ENCODE measurements at regions not wholly inside any gene's neighbourhood (a gene's known extent, or its start where the extent isn't known, plus 50 kb on each side); places are given as distances from the start of the nearest gene placed in this dataset.

DNA sequence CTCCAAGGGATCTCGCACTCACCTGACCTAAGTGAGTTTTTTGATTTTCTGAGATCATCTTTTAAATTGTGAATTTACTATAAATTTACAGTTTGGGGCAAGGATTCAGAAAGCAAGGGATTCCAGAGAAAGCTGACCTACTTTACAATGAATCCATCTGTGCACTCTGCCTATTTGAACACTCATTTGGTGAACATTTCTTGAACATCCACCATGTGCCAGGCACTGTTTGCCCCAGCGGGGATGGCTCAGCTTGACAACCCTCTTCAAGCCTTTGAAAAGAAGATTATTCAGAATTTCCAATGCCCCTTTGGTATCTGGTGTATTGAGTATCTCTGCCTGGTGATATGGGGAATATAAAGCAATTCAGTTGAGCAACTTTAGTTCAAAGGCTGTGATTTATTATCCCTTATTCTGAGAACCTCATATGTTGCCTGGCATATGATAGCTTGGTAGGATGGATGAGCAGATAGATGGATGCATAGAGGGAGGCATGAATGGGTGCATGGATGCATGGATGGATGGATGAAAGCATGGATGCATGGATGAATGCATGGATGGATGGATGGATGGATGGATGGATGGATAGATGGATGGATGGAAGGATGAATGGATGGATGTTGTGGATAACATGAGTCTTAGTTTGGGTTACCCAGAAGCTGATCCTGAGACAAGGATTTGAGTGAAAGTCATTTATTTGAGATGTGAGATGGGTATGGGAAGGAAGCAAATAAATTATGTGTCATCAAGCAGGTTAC lies 149.7 kb upstream of the ZNF366 start:
- H3K4me3 ChIP-seq (ENCODE audit: low read depth in 1 of 5, low read length in 5 of 5) = no peak overlapping the region
- H3K4me1 ChIP-seq (ENCODE audit: control insufficient read depth in 5 of 5, insufficient read depth in 5 of 5, low read length in 5 of 5) = no peaks in the 10 kb centered on the region
- no peaks in the 10 kb centered on the region for H3K27me3 ChIP-seq (ENCODE audit: control insufficient read depth in 5 of 5, insufficient read depth in 4 of 5, low read length in 5 of 5)
- no peak overlapping the region for H3K27ac ChIP-seq (ENCODE audit: low read depth, low read length)
- no peaks in the 10 kb centered on the region for H3K36me3 ChIP-seq (ENCODE audit: control insufficient read depth in 5 of 5, insufficient read depth in 5 of 5, low read length in 5 of 5)
- no peaks in the 10 kb centered on the region for H3K9me3 ChIP-seq (ENCODE audit: control insufficient read depth in 5 of 5, low read length in 5 of 5)
- no peak overlapping the region for H3K9ac ChIP-seq (ENCODE audit: low read length in 5 of 5)

DNA sequence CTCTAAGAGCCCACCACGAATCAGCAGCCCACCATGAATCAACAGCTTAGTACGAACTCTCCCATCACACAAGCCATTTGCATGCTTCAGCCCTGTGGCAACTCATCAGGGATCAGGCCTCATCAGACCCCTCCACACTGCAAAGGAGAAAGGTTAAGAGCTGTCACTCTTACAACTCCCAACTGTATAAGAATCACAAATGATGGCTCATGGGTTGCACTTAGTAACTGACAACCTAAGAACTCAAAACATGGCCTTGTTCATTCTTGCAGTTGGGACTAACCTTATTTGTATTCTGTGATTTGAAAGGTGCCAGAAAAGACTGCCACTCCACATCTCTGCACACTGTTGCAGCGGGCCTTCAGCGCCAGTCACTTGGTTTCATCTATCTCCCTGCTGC lies 149.1 kb upstream of the ZNF366 start:
- Histone ChIP-seq H3K27ac (ENCODE audit: low read depth, low read length) (no peak overlapping the region), H3K36me3 (ENCODE audit: control insufficient read depth in 5 of 5, insufficient read depth in 5 of 5, low read length in 5 of 5) (no peaks in the 10 kb centered on the region)

DNA sequence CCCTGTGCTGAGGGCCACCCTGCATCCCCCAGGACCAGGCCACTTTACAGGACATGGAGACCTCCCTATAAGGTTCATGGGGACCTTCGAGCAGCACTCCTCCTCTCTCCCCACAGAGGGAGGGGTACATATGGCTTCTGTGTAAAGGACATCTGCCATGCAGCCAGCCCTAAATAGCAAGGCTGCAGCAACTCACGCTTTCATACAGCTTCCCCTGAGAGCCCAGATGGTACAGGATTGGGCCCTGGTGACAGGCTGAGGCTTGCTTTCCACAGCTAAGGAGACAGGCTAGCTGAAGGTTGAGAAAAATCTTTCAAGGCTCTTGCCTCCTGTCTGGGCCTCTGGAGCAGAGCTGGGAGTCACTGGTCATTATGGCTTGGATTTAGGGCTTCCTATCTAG lies 147.0 kb upstream of the ZNF366 start:
- no peaks in the 10 kb centered on the region for H3K9me3 ChIP-seq (ENCODE audit: control insufficient read depth in 5 of 5, low read length in 5 of 5)
- no peak overlapping the region for H3K27ac ChIP-seq (ENCODE audit: low read depth, low read length)
- no peaks in the 10 kb centered on the region for H3K4me1 ChIP-seq (ENCODE audit: control insufficient read depth in 5 of 5, insufficient read depth in 5 of 5, low read length in 5 of 5)
- H3K9ac ChIP-seq (ENCODE audit: low read length in 5 of 5) = no peak overlapping the region
- H3K27me3 ChIP-seq (ENCODE audit: control insufficient read depth in 5 of 5, insufficient read depth in 4 of 5, low read length in 5 of 5) = no peaks in the 10 kb centered on the region
- H3K4me3 ChIP-seq (ENCODE audit: low read depth in 1 of 5, low read length in 5 of 5) = no peak overlapping the region
- H3K36me3 ChIP-seq (ENCODE audit: control insufficient read depth in 5 of 5, insufficient read depth in 5 of 5, low read length in 5 of 5) = no peaks in the 10 kb centered on the region

More for the DNA sequence above, 149.1 kb upstream of the ZNF366 start:
- H3K27me3 ChIP-seq (ENCODE audit: control insufficient read depth in 5 of 5, insufficient read depth in 4 of 5, low read length in 5 of 5) = no peaks in the 10 kb centered on the region
- no peak overlapping the region for H3K9ac ChIP-seq (ENCODE audit: low read length in 5 of 5)
- H3K9me3 ChIP-seq (ENCODE audit: control insufficient read depth in 5 of 5, low read length in 5 of 5) = no peaks in the 10 kb centered on the region
- no peak overlapping the region for H3K4me3 ChIP-seq (ENCODE audit: low read depth in 1 of 5, low read length in 5 of 5)
- no peaks in the 10 kb centered on the region for H3K4me1 ChIP-seq (ENCODE audit: control insufficient read depth in 5 of 5, insufficient read depth in 5 of 5, low read length in 5 of 5)

DNA sequence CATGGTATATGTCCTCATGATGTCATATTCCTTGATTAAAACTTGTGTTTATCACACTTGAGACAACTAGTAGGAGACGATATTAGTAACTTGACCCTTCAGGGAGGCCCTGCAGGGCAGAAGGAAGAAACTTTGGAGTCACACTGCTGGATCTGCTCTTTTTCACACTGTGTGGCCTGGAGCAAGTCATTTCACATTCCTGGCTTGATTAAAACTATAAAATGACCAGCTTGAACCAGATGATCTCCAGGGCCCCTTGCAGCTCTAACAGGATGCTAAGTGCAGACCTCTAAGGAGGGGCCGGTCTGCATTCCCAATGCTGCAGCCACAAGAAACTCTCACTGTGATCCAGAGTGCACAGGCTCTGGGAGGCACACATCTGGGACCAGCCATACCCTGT lies 146.4 kb upstream of the ZNF366 start:
- Histone ChIP-seq H3K27ac (ENCODE audit: low read depth, low read length) (no peak overlapping the region), H3K9me3 (ENCODE audit: control insufficient read depth in 5 of 5, low read length in 5 of 5) (no peaks in the 10 kb centered on the region), H3K27me3 (ENCODE audit: control insufficient read depth in 5 of 5, insufficient read depth in 4 of 5, low read length in 5 of 5) (no peaks in the 10 kb centered on the region), H3K4me1 (ENCODE audit: control insufficient read depth in 5 of 5, insufficient read depth in 5 of 5, low read length in 5 of 5) (no peaks in the 10 kb centered on the region), H3K4me3 (ENCODE audit: low read depth in 1 of 5, low read length in 5 of 5) (no peak overlapping the region), H3K9ac (ENCODE audit: low read length in 5 of 5) (no peak overlapping the region), H3K36me3 (ENCODE audit: control insufficient read depth in 5 of 5, insufficient read depth in 5 of 5, low read length in 5 of 5) (no peaks in the 10 kb centered on the region)

DNA sequence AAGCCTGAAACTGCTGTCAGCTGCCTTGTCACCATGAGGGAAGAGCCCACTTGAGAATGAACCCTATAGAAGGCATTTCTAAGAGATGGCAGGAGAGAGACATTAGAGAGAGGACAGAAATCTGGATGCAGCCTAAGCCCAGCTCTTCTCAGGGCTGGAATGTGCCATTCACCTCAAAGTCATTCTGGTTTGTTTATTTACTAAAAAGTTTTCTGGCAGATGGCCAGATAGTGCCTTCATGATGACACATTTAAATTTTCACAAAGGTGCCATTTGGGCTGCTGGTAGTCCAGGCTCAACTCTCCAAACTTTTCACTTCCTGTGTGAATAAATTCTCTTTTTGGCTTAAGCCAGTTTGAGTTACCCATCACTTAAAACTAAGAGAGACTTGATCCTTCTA lies 144.6 kb upstream of the ZNF366 start:
- H3K4me3 ChIP-seq (ENCODE audit: low read depth in 1 of 5, low read length in 5 of 5) = no peak overlapping the region
- H3K36me3 ChIP-seq (ENCODE audit: control insufficient read depth in 5 of 5, insufficient read depth in 5 of 5, low read length in 5 of 5) = no peaks in the 10 kb centered on the region
- no peaks in the 10 kb centered on the region for H3K27me3 ChIP-seq (ENCODE audit: control insufficient read depth in 5 of 5, insufficient read depth in 4 of 5, low read length in 5 of 5)
- H3K9me3 ChIP-seq (ENCODE audit: control insufficient read depth in 5 of 5, low read length in 5 of 5) = peaks cover 0 to 2% (median 0%) of the 10 kb centered on the region in 5 donors
- no peak overlapping the region for H3K27ac ChIP-seq (ENCODE audit: low read depth, low read length)
- H3K9ac ChIP-seq (ENCODE audit: low read length in 5 of 5) = no peak overlapping the region
- H3K4me1 ChIP-seq (ENCODE audit: control insufficient read depth in 5 of 5, insufficient read depth in 5 of 5, low read length in 5 of 5) = no peaks in the 10 kb centered on the region

DNA sequence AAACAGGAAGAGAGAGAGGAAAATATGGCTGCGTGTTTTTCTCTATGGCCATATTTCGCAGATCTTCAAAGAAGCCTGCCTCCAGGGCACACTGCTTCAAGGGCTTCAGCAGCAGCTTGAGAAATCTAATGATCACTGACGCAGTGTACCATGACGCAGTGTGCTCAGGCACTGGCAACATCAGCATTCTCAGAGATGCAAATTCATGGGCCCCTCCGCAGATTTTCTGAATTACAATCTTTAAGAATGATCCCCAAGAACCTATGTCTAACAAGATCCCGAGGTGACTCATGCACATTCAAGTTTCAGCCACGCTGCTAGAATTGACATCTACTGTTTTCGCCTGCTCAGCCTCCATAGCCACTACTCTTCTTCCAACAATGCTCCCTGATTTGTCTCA lies 143.9 kb upstream of the ZNF366 start:
- no peak overlapping the region for H3K27ac ChIP-seq (ENCODE audit: low read depth, low read length)
- peaks cover 0 to 2% (median 0%) of the 10 kb centered on the region in 5 donors for H3K9me3 ChIP-seq (ENCODE audit: control insufficient read depth in 5 of 5, low read length in 5 of 5)
- H3K27me3 ChIP-seq (ENCODE audit: control insufficient read depth in 5 of 5, insufficient read depth in 4 of 5, low read length in 5 of 5) = no peaks in the 10 kb centered on the region
- H3K4me3 ChIP-seq (ENCODE audit: low read depth in 1 of 5, low read length in 5 of 5) = no peak overlapping the region
- no peak overlapping the region for H3K9ac ChIP-seq (ENCODE audit: low read length in 5 of 5)
- no peaks in the 10 kb centered on the region for H3K4me1 ChIP-seq (ENCODE audit: control insufficient read depth in 5 of 5, insufficient read depth in 5 of 5, low read length in 5 of 5)
- H3K36me3 ChIP-seq (ENCODE audit: control insufficient read depth in 5 of 5, insufficient read depth in 5 of 5, low read length in 5 of 5) = no peaks in the 10 kb centered on the region

DNA sequence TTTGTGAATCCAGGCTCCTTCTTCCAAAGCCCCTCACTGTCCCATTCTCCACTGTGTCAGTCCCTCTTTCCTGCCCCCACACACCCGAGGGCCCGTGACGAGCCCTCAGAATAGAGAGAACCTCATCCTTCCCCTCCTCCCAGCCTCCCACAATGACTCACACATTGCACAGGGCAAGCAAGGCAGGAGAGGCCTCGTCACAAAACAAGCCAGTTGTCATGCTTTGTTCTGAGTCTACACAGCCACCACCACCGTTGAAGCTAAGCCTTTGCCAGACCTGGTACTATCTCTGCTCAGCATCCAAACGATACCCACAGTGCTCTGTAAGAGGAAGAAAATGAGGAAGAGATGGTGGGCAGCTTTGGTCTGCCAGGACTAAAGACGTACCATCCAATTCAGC lies 142.2 kb upstream of the ZNF366 start:
- Histone ChIP-seq H3K27ac (ENCODE audit: low read depth, low read length) (no peak overlapping the region), H3K4me3 (ENCODE audit: low read depth in 1 of 5, low read length in 5 of 5) (no peak overlapping the region), H3K36me3 (ENCODE audit: control insufficient read depth in 5 of 5, insufficient read depth in 5 of 5, low read length in 5 of 5) (no peaks in the 10 kb centered on the region), H3K4me1 (ENCODE audit: control insufficient read depth in 5 of 5, insufficient read depth in 5 of 5, low read length in 5 of 5) (no peaks in the 10 kb centered on the region), H3K9me3 (ENCODE audit: control insufficient read depth in 5 of 5, low read length in 5 of 5) (peaks cover 0 to 2% (median 0%) of the 10 kb centered on the region in 5 donors), H3K9ac (ENCODE audit: low read length in 5 of 5) (no peak overlapping the region), H3K27me3 (ENCODE audit: control insufficient read depth in 5 of 5, insufficient read depth in 4 of 5, low read length in 5 of 5) (no peaks in the 10 kb centered on the region)

DNA sequence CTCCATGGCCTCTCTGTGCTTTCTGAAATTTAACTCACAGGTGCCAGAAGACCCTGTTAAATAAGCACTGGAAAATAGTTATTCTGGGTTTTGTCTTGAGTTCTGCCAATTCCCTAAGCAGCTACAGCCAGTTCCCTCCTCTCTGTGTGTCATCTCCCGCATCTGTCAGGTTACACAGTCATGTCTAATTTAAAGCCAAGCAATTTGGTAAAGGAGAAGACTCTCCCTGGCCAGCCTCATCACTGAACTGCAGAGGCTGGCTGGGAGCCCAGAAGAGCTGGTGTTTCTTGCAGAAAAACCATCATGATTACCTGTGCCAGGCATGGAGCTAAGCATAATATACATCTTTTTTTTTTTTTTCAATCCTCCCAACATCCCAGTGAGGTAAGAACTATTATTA lies 141.3 kb upstream of the ZNF366 start:
- Histone ChIP-seq H3K9ac (ENCODE audit: low read length in 5 of 5) (no peak overlapping the region), H3K27ac (ENCODE audit: low read depth, low read length) (no peak overlapping the region)

DNA sequence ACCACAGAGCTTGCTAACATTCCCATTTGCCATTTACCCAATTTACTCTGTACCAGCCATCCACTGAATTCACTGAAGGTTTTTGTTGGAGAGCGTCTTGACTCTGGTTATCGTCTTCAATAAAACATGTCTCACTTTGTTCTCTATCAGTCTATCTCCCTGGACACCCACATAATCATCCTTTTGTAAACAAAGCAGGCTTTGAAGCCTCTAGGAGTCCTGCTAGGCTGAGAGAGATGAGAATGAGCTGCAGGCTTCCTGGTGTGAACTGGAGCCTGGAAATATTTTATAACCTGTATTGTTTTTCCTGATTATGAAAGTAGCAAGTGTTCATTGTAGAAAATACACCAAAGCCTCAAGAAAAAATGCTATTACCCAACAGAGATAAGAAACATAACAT lies 140.6 kb upstream of the ZNF366 start:
- H3K36me3 ChIP-seq (ENCODE audit: control insufficient read depth in 5 of 5, insufficient read depth in 5 of 5, low read length in 5 of 5) = no peaks in the 10 kb centered on the region
- no peak overlapping the region for H3K4me3 ChIP-seq (ENCODE audit: low read depth in 1 of 5, low read length in 5 of 5)
- peaks cover 0 to 2% (median 0%) of the 10 kb centered on the region in 5 donors for H3K9me3 ChIP-seq (ENCODE audit: control insufficient read depth in 5 of 5, low read length in 5 of 5)
- no peaks in the 10 kb centered on the region for H3K4me1 ChIP-seq (ENCODE audit: control insufficient read depth in 5 of 5, insufficient read depth in 5 of 5, low read length in 5 of 5)
- no peak overlapping the region for H3K27ac ChIP-seq (ENCODE audit: low read depth, low read length)
- no peaks in the 10 kb centered on the region for H3K27me3 ChIP-seq (ENCODE audit: control insufficient read depth in 5 of 5, insufficient read depth in 4 of 5, low read length in 5 of 5)
- no peak overlapping the region for H3K9ac ChIP-seq (ENCODE audit: low read length in 5 of 5)

More for the DNA sequence above, 141.3 kb upstream of the ZNF366 start:
- H3K27me3 ChIP-seq (ENCODE audit: control insufficient read depth in 5 of 5, insufficient read depth in 4 of 5, low read length in 5 of 5) = no peaks in the 10 kb centered on the region
- no peaks in the 10 kb centered on the region for H3K36me3 ChIP-seq (ENCODE audit: control insufficient read depth in 5 of 5, insufficient read depth in 5 of 5, low read length in 5 of 5)
- H3K4me3 ChIP-seq (ENCODE audit: low read depth in 1 of 5, low read length in 5 of 5) = no peak overlapping the region
- no peaks in the 10 kb centered on the region for H3K4me1 ChIP-seq (ENCODE audit: control insufficient read depth in 5 of 5, insufficient read depth in 5 of 5, low read length in 5 of 5)
- H3K9me3 ChIP-seq (ENCODE audit: control insufficient read depth in 5 of 5, low read length in 5 of 5) = peaks cover 0 to 2% (median 0%) of the 10 kb centered on the region in 5 donors

DNA sequence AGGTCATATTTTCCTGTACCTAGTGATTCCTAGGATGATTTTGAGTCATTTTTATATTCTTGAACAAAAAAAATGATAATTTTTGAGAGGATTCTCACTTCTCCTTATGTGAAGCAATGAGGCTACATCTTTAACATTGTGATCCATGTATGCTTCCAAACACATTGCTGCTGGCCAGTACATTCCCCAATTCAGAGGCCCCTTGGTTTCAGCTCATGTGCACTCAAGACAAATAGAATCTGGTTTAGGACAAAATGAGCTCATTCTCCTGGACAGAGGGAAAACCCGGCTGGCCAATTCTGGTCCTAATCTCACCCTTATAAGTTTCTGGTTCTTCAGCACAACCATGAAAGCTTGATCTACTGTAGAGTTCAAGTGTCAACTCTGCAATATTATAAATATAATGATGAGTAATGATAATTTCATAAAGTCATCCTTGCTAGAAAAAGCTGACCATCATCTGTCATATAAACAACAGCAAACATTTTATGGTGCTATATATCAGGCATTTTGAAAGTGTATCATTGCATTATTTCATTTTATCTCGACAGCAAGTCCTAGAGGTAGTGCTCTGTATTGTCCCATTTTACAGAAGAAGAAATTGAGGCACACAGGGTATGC lies 139.1 kb upstream of the ZNF366 start:
- Histone ChIP-seq H3K27ac (ENCODE audit: low read depth, low read length) (no peak overlapping the region), H3K9ac (ENCODE audit: low read length in 5 of 5) (no peak overlapping the region), H3K27me3 (ENCODE audit: control insufficient read depth in 5 of 5, insufficient read depth in 4 of 5, low read length in 5 of 5) (no peaks in the 10 kb centered on the region), H3K36me3 (ENCODE audit: control insufficient read depth in 5 of 5, insufficient read depth in 5 of 5, low read length in 5 of 5) (no peaks in the 10 kb centered on the region), H3K4me3 (ENCODE audit: low read depth in 1 of 5, low read length in 5 of 5) (no peak overlapping the region), H3K9me3 (ENCODE audit: control insufficient read depth in 5 of 5, low read length in 5 of 5) (peaks cover 0 to 2% (median 0%) of the 10 kb centered on the region in 5 donors), H3K4me1 (ENCODE audit: control insufficient read depth in 5 of 5, insufficient read depth in 5 of 5, low read length in 5 of 5) (no peaks in the 10 kb centered on the region)

Data from subcutaneous abdominal adipose tissue (tissue), 5 donors.